ENCODE measurements at regions not wholly inside any gene's neighbourhood (a gene's known extent, or its start where the extent isn't known, plus 50 kb on each side); places are given as distances from the start of the nearest gene placed in this dataset.
"Not testable (repeated sequence)": the region's sequence is repeated elsewhere in the genome, so short reads cannot be mapped to it uniquely, and the experiment has no call there.

- DNase-seq, result no peak
- Histone ChIP-seq H3K36me3 (no peaks in the 10 kb centered on the region), H3K4me1 (no peaks in the 10 kb centered on the region), H3K9me3 (peaks cover 0 to 6% (median 3%) of the 10 kb centered on the region in 8 donors), H3K27ac (no peak overlapping the region), H3K4me3 (no peak overlapping the region), H3K27me3 (replicated peaks in 1 of 7) (no peaks in the 10 kb centered on the region)
- no peak for TF ChIP-seq POLR2AphosphoS5 (IDR thresholded peaks at IDR 0.05)
- TF ChIP-seq POLR2A (IDR thresholded peaks at IDR 0.05), result no peak
- TF ChIP-seq, protein P1, sequence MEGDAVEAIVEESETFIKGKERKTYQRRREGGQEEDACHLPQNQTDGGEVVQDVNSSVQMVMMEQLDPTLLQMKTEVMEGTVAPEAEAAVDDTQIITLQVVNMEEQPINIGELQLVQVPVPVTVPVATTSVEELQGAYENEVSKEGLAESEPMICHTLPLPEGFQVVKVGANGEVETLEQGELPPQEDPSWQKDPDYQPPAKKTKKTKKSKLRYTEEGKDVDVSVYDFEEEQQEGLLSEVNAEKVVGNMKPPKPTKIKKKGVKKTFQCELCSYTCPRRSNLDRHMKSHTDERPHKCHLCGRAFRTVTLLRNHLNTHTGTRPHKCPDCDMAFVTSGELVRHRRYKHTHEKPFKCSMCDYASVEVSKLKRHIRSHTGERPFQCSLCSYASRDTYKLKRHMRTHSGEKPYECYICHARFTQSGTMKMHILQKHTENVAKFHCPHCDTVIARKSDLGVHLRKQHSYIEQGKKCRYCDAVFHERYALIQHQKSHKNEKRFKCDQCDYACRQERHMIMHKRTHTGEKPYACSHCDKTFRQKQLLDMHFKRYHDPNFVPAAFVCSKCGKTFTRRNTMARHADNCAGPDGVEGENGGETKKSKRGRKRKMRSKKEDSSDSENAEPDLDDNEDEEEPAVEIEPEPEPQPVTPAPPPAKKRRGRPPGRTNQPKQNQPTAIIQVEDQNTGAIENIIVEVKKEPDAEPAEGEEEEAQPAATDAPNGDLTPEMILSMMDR (IDR thresholded peaks at IDR 0.05 in 8 of 11, conservative IDR thresholded peaks at IDR 0.05 in 3 of 11), result no peak
- intact Hi-C loops (cut with DNase I; ENCODE audit: low total_unique reads), result no loop called here
- 60 to 76% (median 64%) methylated on average over 3 of the region's 3 CpGs for WGBS, 5 donors
Observed at GRCh38 chr3:67248726-67249125, 250.6 kb downstream of the KBTBD8 start.

GRCh38 chr3:67252906-67253305 is 254.8 kb downstream of the KBTBD8 start:
- H3K4me1 ChIP-seq; H3K27ac ChIP-seq; intact Hi-C loops (cut with DNase I; ENCODE audit: low total_unique reads); DNase-seq; H3K4me3 ChIP-seq; H3K36me3 ChIP-seq; H3K27me3 ChIP-seq (replicated peaks in 1 of 7): not testable (repeated sequence)
- peaks cover 0 to 35% (median 28%) of the 10 kb centered on the region in 8 donors for H3K9me3 ChIP-seq
- 59 to 85% (median 66%) methylated on average over 1 of the region's 1 CpG for WGBS, 5 donors

DNA sequence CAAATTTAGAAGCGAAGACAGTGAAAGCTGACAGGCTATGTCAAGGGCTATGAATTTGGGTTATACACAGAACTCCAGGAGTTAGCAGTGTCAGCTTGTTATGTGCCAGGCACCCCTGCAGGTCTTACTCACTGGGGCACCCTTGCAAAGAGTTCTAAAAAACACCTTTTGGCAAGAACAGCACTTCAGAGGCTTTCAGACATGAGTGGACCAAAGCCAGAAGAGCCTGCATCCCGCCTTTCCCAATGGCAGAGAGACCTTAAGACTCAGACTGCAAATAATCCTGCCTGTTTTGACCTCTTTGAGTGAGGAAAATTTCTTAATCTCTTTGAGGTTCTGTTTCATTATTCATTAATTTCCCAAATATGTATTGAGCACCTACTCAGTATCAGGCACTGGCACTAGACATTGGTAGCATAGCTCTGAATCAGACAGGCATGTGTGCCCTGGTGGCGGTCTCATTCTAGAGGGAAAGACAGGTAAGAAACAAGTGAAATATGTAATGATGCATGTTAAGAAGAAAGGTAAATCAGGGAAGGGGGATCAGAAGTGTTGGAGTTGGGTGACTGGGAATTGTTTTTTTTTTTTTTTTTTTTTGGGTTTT is 280.0 kb downstream of the KBTBD8 start:
- WGBS, 5 donors, result 78 to 90% (median 84%) methylated on average over 3 of the region's 3 CpGs
- TF ChIP-seq POLR2AphosphoS5 (IDR thresholded peaks at IDR 0.05), result no peak
- TF ChIP-seq POLR2A (IDR thresholded peaks at IDR 0.05), result no peak
- TF ChIP-seq, protein P1 (IDR thresholded peaks at IDR 0.05 in 8 of 11, conservative IDR thresholded peaks at IDR 0.05 in 3 of 11), result no peak
- no peaks in the 10 kb centered on the region for H3K36me3 ChIP-seq
- no peaks in the 10 kb centered on the region for H3K4me1 ChIP-seq
- intact Hi-C loops (cut with DNase I; ENCODE audit: low total_unique reads), result no loop called here
- H3K27ac ChIP-seq, result no peak overlapping the region
- peaks cover 0 to 10% (median 0%) of the 10 kb centered on the region in 8 donors for H3K9me3 ChIP-seq
- H3K27me3 ChIP-seq (replicated peaks in 1 of 7), result no peaks in the 10 kb centered on the region
- DNase-seq, result no peak
- no peak overlapping the region for H3K4me3 ChIP-seq

GRCh38 chr3:67286586-67286985 is 288.5 kb downstream of the KBTBD8 start:
- TF ChIP-seq POLR2AphosphoS5 (IDR thresholded peaks at IDR 0.05), result no peak
- TF ChIP-seq POLR2A (IDR thresholded peaks at IDR 0.05), result no peak
- TF ChIP-seq, protein P1 (IDR thresholded peaks at IDR 0.05 in 8 of 11, conservative IDR thresholded peaks at IDR 0.05 in 3 of 11), result no peak
- WGBS, 5 donors, result 88 to 95% (median 92%) methylated on average over 2 of the region's 2 CpGs
- Histone ChIP-seq H3K27ac (no peak overlapping the region), H3K36me3 (no peaks in the 10 kb centered on the region), H3K27me3 (replicated peaks in 1 of 7) (no peaks in the 10 kb centered on the region), H3K4me1 (peaks cover 0 to 16% (median 0%) of the 10 kb centered on the region in 6 donors), H3K4me3 (no peak overlapping the region), H3K9me3 (peaks cover 0 to 10% (median 0%) of the 10 kb centered on the region in 8 donors)
- intact Hi-C loops (cut with DNase I; ENCODE audit: low total_unique reads), result no loop called here
- no peak for DNase-seq
